Transverse colon (tissue), 4 donors: ENCODE measurements at regions not wholly inside any gene's neighbourhood (a gene's known extent, or its start where the extent isn't known, plus 50 kb on each side); places are given as distances from the start of the nearest gene placed in this dataset.

Experiments used
- DNase-seq: peaks from one replicate; pipeline ENCODE4 v3.0.0-alpha.2; 2019
- H3K27ac ChIP-seq, 4 donors: fragments of 200-600 bp; sonication (generic); 2 replicates each; pipeline ENCODE4 v1.5.1; 2016 to 2018; ENCODE audit warnings: inconsistent platforms in 4 of 4
- H3K27me3 ChIP-seq: fragments of 200-600 bp; sonication (generic); 2 replicates; pipeline ENCODE4 v1.5.1; 2017; ENCODE audit warnings: inconsistent platforms
- H3K36me3 ChIP-seq, 4 donors: fragments of 200-600 bp; sonication (generic); 2 replicates each; pipeline ENCODE4 v1.5.1; 2017 to 2019; ENCODE audit warnings: inconsistent platforms in 4 of 4
- H3K4me1 ChIP-seq, 4 donors: fragments of 200-600 bp; sonication (generic); 2 replicates each; pipeline ENCODE4 v1.5.1; 2017 to 2020; ENCODE audit warnings: inconsistent platforms in 4 of 4
- H3K4me3 ChIP-seq, 4 donors: fragments of 200-600 bp; sonication (generic); 1 replicate in 1 of 4; 2 replicates in 3 of 4; pipeline versions ENCODE4 v1.5.1 to v1.6.1; 2017 to 2019; ENCODE audit warnings: inconsistent platforms in 4 of 4
- H3K9me3 ChIP-seq, 2 donors: fragments of 200-600 bp; sonication (generic); 2 replicates each; pipeline ENCODE4 v1.5.1; 2017 to 2019; ENCODE audit warnings: inconsistent platforms in 2 of 2
- EP300 ChIP-seq: sonication (generic); formaldehyde crosslinking; IDR thresholded peaks from one replicate; pipeline ENCODE4 v1.6.1; 2017; ENCODE audit warnings: antibody characterized with exemption, low read depth
- POLR2A ChIP-seq: fragments of 450-650 bp; IDR thresholded peaks from one replicate; pipeline ENCODE4 v1.6.1; 2016; ENCODE audit warnings: antibody characterized with exemption, mild to moderate bottlenecking, moderate library complexity
- POLR2AphosphoS5 ChIP-seq, 3 donors: sonication (generic); formaldehyde crosslinking; IDR thresholded peaks; one replicate each; pipeline ENCODE4 v1.6.1; 2016; ENCODE audit warnings: antibody characterized with exemption in 3 of 3
- WGBS, 2 donors: methylation state at CpG; one replicate each; pipeline ENCODE4 v1.1.5; 2018; ENCODE audit warnings: low coverage in 1 of 2; 5-methylcytosine and 5-hydroxymethylcytosine counted together
- in situ Hi-C, 4 donors: fragments of 200-750 bp; cut with MboI; loops; one replicate each; pipeline versions ENCODE4 v1.15.0 to v1.15.1; 2017; ENCODE audit warnings: low sequenced_read_pairs in 3 of 4, low pct_ligation_motif_present in 1 of 4, low pct_unique_long_range_greater_than_20kb in 1 of 4
- intact Hi-C: fragments of 100-400 bp; cut with DNase I; formaldehyde crosslinking; loops from one replicate; pipeline ENCODE4 v1.15.1; 2023; ENCODE audit warnings: low total_unique reads
- TF ChIP-seq, protein P1 (sequence below), 5 experiments: fragments of 200-600 bp in 3 of 5; fragments of 450-650 bp in 2 of 5; sonication (generic) in 3 of 5; IDR thresholded peaks; 1 replicate in 2 of 5; 2 replicates in 3 of 5; pipeline ENCODE4 v1.5.1; 2016 to 2017; ENCODE audit warnings: antibody characterized with exemption in 5 of 5, inconsistent platforms in 3 of 5, mild to moderate bottlenecking in 2 of 5, moderate library complexity in 1 of 5

DNA sequence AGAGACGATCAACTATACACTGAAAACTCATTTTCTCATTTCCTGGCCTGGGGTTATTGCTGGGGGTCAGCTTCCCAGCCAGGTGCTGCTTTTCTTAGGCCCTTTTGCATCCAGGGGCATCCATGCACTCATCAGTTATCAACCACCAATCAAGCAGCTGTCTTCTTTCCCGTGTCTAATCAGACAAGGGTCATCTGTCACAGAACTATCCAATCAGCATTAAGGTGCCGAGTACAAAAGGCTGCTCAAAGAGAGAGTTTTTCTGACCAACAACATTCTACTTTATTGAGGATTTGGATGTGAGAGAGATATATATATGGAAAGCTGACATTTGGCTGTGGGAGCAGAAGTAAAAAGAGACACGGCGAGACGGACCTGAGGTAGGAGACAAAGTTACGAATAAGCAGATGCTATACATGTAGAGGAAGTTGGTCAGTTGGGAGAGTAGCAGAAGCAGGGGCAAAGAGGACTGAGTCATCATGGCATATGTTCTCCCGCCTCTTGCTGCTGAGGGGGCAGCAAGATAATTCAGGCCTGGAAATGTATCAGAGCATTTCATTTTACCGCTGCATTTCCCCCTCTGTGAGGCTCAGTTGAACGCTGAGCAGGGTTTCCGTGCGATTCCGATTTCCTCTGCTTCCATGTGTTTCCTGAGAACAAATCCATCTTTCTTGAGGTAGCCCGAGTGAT is 129.3 kb downstream of the NUP35 start:
- Histone ChIP-seq H3K4me1 (no peaks in the 10 kb centered on the region), H3K27me3 (no peaks in the 10 kb centered on the region), H3K9me3 (no peaks in the 10 kb centered on the region), H3K4me3 (no peak overlapping the region), H3K36me3 (no peaks in the 10 kb centered on the region), H3K27ac (no peak overlapping the region)
- no peak for DNase-seq
- 85 to 87% methylated on average over 13 to 14 of the region's 14 CpGs for WGBS, 2 donors
- intact Hi-C loops: no loop called here
- no peak for TF ChIP-seq POLR2A
- TF ChIP-seq, protein P1, sequence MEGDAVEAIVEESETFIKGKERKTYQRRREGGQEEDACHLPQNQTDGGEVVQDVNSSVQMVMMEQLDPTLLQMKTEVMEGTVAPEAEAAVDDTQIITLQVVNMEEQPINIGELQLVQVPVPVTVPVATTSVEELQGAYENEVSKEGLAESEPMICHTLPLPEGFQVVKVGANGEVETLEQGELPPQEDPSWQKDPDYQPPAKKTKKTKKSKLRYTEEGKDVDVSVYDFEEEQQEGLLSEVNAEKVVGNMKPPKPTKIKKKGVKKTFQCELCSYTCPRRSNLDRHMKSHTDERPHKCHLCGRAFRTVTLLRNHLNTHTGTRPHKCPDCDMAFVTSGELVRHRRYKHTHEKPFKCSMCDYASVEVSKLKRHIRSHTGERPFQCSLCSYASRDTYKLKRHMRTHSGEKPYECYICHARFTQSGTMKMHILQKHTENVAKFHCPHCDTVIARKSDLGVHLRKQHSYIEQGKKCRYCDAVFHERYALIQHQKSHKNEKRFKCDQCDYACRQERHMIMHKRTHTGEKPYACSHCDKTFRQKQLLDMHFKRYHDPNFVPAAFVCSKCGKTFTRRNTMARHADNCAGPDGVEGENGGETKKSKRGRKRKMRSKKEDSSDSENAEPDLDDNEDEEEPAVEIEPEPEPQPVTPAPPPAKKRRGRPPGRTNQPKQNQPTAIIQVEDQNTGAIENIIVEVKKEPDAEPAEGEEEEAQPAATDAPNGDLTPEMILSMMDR (IDR thresholded peaks at IDR 0.05): no peak
- TF ChIP-seq POLR2AphosphoS5 (IDR thresholded peaks at IDR 0.05): no peak
- no peak for TF ChIP-seq EP300
- in situ Hi-C loops: no loop called here

DNA sequence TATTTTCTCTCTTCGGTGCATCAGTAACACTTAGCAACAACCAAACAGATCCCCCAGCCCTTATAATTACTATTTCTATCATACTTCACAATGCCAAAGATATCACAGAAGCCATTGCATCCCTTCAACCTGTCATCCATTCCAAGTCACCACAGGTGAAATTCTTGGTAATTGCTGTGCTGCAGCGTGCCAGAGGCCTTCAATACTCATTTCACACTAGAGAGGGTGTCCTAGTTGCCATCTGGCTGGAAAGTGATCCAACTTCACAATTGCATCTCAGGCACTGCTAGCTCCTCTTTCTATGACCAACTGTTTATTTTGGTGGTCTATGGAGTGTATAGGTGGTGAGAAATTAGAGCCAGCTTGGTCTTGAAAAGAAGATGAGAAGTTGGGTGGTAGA is 131.2 kb downstream of the NUP35 start:
- no peaks in the 10 kb centered on the region for H3K4me1 ChIP-seq
- H3K36me3 ChIP-seq: no peaks in the 10 kb centered on the region
- in situ Hi-C loops: no loop called here
- no peak overlapping the region for H3K4me3 ChIP-seq
- H3K9me3 ChIP-seq: no peaks in the 10 kb centered on the region
- intact Hi-C loops: no loop called here
- H3K27ac ChIP-seq: no peak overlapping the region
- H3K27me3 ChIP-seq: no peaks in the 10 kb centered on the region
- TF ChIP-seq POLR2AphosphoS5 (IDR thresholded peaks at IDR 0.05) (no peak), EP300 (no peak), POLR2A (no peak)
- TF ChIP-seq, protein P1 (IDR thresholded peaks at IDR 0.05): no peak
- 88 to 95% methylated on average over 2 of the region's 2 CpGs for WGBS, 2 donors
- DNase-seq: no peak

DNA sequence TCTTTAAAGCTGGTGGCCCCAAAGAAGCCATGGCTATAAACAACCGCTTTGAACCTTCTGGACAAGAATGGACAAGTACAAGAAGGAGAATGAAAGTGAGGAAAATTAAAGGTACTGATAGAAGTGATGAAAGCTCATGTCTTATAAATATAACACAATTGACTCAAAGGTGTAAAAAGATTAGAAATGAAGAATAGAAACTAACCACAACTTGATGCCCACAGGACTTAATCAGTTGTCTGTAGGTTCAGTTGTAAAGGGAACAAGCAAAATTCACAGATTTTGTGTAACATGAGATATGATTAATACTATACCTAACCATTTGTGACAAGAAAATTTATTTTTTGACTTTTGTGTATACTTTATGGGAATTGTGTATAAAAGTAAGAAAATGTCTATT is 135.7 kb downstream of the NUP35 start:
- Histone ChIP-seq H3K27me3 (no peaks in the 10 kb centered on the region), H3K4me1 (no peaks in the 10 kb centered on the region), H3K36me3 (no peaks in the 10 kb centered on the region), H3K27ac (no peak overlapping the region), H3K9me3 (no peaks in the 10 kb centered on the region), H3K4me3 (no peak overlapping the region)
- DNase-seq: no peak
- no peak for TF ChIP-seq POLR2A
- TF ChIP-seq, protein P1 (IDR thresholded peaks at IDR 0.05): no peak
- no peak for TF ChIP-seq EP300
- no peak for TF ChIP-seq POLR2AphosphoS5 (IDR thresholded peaks at IDR 0.05)
- in situ Hi-C loops: no loop called here
- 85 to 86% methylated on average over 1 of the region's 1 CpG for WGBS, 2 donors
- intact Hi-C loops: no loop called here

DNA sequence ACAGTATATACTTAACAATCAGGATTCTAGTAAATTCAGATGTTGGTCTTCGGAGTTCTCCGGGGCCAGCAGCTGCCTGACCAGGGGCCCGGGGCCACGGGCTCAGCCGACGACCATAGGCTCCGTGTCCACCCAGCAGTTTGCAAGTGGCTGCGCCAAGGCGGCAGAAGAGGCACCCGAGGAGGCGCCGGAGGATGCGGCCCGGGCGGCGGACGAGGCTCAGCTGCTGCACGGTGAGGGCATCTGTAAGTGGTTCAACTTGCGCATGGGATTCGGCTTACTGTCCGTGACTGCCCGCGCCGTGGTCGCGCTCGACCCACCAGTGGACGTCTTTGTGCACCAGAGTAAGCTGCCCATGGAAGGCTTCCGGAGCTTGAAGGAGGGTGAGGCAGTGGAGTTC is 136.3 kb downstream of the NUP35 start:
- Histone ChIP-seq H3K27me3 (no peaks in the 10 kb centered on the region), H3K27ac (no peak overlapping the region), H3K36me3 (no peaks in the 10 kb centered on the region), H3K4me1 (no peaks in the 10 kb centered on the region), H3K4me3 (no peak overlapping the region), H3K9me3 (no peaks in the 10 kb centered on the region)
- WGBS, 2 donors: 94 to 100% methylated on average over 2 to 26 of the region's 29 CpGs
- TF ChIP-seq, protein P1 (IDR thresholded peaks at IDR 0.05): no peak
- TF ChIP-seq POLR2AphosphoS5 (IDR thresholded peaks at IDR 0.05): no peak
- no peak for TF ChIP-seq EP300
- in situ Hi-C loops (no loop called here), intact Hi-C loops (no loop called here)
- DNase-seq: no peak
